Thyroid gland (tissue), 4 donors: ENCODE measurements at regions not wholly inside any gene's neighbourhood (a gene's known extent, or its start where the extent isn't known, plus 50 kb on each side); places are given as distances from the start of the nearest gene placed in this dataset.

Experiments used
- DNase-seq, 2 donors: peaks; one replicate each; pipeline ENCODE4 v3.0.0-alpha.2; 2019
- H3K27ac ChIP-seq, 3 donors: fragments of 200-600 bp; sonication (generic); 1 replicate in 2 of 3; 2 replicates in 1 of 3; pipeline ENCODE4 v1.5.1; 2016 to 2019; ENCODE audit warnings: mild to moderate bottlenecking in 1 of 3, moderate library complexity in 1 of 3
- H3K27me3 ChIP-seq: fragments of 200-600 bp; sonication (generic); one replicate; pipeline ENCODE4 v1.5.1; 2019
- H3K36me3 ChIP-seq, 2 donors: fragments of 200-600 bp; sonication (generic); one replicate each; pipeline ENCODE4 v1.5.1; 2016 to 2019
- H3K4me1 ChIP-seq, 2 donors: fragments of 200-600 bp; sonication (generic); one replicate each; pipeline ENCODE4 v1.5.1; 2017 to 2019
- H3K4me3 ChIP-seq, 3 donors: fragments of 200-600 bp; sonication (generic); replicated peaks in 1 of 3; 1 replicate in 2 of 3; 2 replicates in 1 of 3; pipeline ENCODE4 v1.5.1; 2016; ENCODE audit warnings: mild to moderate bottlenecking in 1 of 3
- H3K9me3 ChIP-seq: fragments of 200-600 bp; sonication (generic); one replicate; pipeline ENCODE4 v1.5.1; 2017
- CTCF ChIP-seq, 6 experiments: fragments of 200-600 bp in 3 of 6; fragments of 450-650 bp in 3 of 6; sonication (generic) in 3 of 6; IDR thresholded peaks; one replicate each; pipeline ENCODE4 v1.5.1; 2016 to 2019; ENCODE audit warnings: antibody characterized with exemption in 6 of 6, mild to moderate bottlenecking in 2 of 6, inconsistent platforms in 1 of 6, moderate library complexity in 1 of 6
- POLR2A ChIP-seq, 2 donors: fragments of 450-650 bp; IDR thresholded peaks; one replicate each; pipeline ENCODE4 v1.6.1; 2017; ENCODE audit warnings: antibody characterized with exemption in 2 of 2, mild to moderate bottlenecking in 2 of 2, moderate library complexity in 1 of 2
- WGBS, 2 donors: methylation state at CpG; one replicate each; pipeline ENCODE4 v1.1.5; 2017; 5-methylcytosine and 5-hydroxymethylcytosine counted together
- intact Hi-C: fragments of 100-400 bp; cut with DNase I; formaldehyde crosslinking; loops from one replicate; pipeline ENCODE4 v1.15.1; 2023

GRCh38 chr15:98433346-98433745 lies 215.0 kb upstream of the IGF1R start:
- intact Hi-C loops = no loop called here
- Histone ChIP-seq H3K36me3 (no peaks in the 10 kb centered on the region), H3K4me1 (no peaks in the 10 kb centered on the region), H3K27ac (no peak overlapping the region), H3K9me3 (no peaks in the 10 kb centered on the region), H3K4me3 (no peak overlapping the region), H3K27me3 (no peaks in the 10 kb centered on the region)
- 82 to 86% methylated on average over 6 of the region's 6 CpGs for WGBS, 2 donors
- TF ChIP-seq CTCF (IDR thresholded peaks at IDR 0.05) (no peak), POLR2A (IDR thresholded peaks at IDR 0.05) (no peak)
- no peak for DNase-seq

- H3K4me1 ChIP-seq = no peaks in the 10 kb centered on the region
- H3K27ac ChIP-seq = no peak overlapping the region
- no peaks in the 10 kb centered on the region for H3K27me3 ChIP-seq
- no peak for TF ChIP-seq POLR2A (IDR thresholded peaks at IDR 0.05)
- no peak for TF ChIP-seq CTCF (IDR thresholded peaks at IDR 0.05)
- intact Hi-C loops = no loop called here
- WGBS, 2 donors = 84 to 89% methylated on average over 5 to 10 of the region's 10 CpGs
- no peaks in the 10 kb centered on the region for H3K9me3 ChIP-seq
- no peak overlapping the region for H3K4me3 ChIP-seq
- no peaks in the 10 kb centered on the region for H3K36me3 ChIP-seq
- DNase-seq = no peak
These were observed 214.5 kb upstream of the IGF1R start for GRCh38 chr15:98433856-98434255.

GRCh38 chr15:98437752-98438151 lies 210.6 kb upstream of the IGF1R start:
- no peak for DNase-seq
- intact Hi-C loops = no loop called here
- Histone ChIP-seq H3K36me3 (no peaks in the 10 kb centered on the region), H3K27ac (no peak overlapping the region), H3K4me3 (no peak overlapping the region), H3K4me1 (no peaks in the 10 kb centered on the region), H3K9me3 (no peaks in the 10 kb centered on the region), H3K27me3 (no peaks in the 10 kb centered on the region)
- 85 to 87% methylated on average over 2 of the region's 2 CpGs for WGBS, 2 donors
- TF ChIP-seq POLR2A (IDR thresholded peaks at IDR 0.05) (no peak), CTCF (IDR thresholded peaks at IDR 0.05) (no peak)

GRCh38 chr15:98438326-98438725 lies 210.0 kb upstream of the IGF1R start:
- intact Hi-C loops = no loop called here
- Histone ChIP-seq H3K27ac (no peak overlapping the region), H3K36me3 (no peaks in the 10 kb centered on the region), H3K27me3 (no peaks in the 10 kb centered on the region), H3K4me3 (no peak overlapping the region), H3K9me3 (no peaks in the 10 kb centered on the region), H3K4me1 (no peaks in the 10 kb centered on the region)
- WGBS, 2 donors = 84 to 90% methylated on average over 2 to 5 of the region's 5 CpGs
- no peak for DNase-seq
- no peak for TF ChIP-seq POLR2A (IDR thresholded peaks at IDR 0.05)
- no peak for TF ChIP-seq CTCF (IDR thresholded peaks at IDR 0.05)

GRCh38 chr15:98438907-98439306 lies 209.4 kb upstream of the IGF1R start:
- no peak for TF ChIP-seq CTCF (IDR thresholded peaks at IDR 0.05)
- no peak for TF ChIP-seq POLR2A (IDR thresholded peaks at IDR 0.05)
- DNase-seq = no peak
- Histone ChIP-seq H3K27me3 (no peaks in the 10 kb centered on the region), H3K36me3 (no peaks in the 10 kb centered on the region), H3K27ac (no peak overlapping the region), H3K4me3 (no peak overlapping the region), H3K4me1 (no peaks in the 10 kb centered on the region), H3K9me3 (no peaks in the 10 kb centered on the region)
- intact Hi-C loops = no loop called here
- 94 to 97% methylated on average over 5 to 7 of the region's 7 CpGs for WGBS, 2 donors
